SIG-M5 treated with dmso at 0.1 percent for 504 hours (cell line): ENCODE measurements at regions not wholly inside any gene's neighbourhood (a gene's known extent, or its start where the extent isn't known, plus 50 kb on each side); places are given as distances from the start of the nearest gene placed in this dataset.

Experiments used
- DNase-seq: peaks from one replicate; lab custom pipeline; 2025; ENCODE audit not compliant: unreplicated experiment; lab: John Stamatoyannopoulos, UW

GRCh38 chr2:41936771-41937463 lies 110.9 kb upstream of the PKDCC start:
- DNase-seq: no peak

DNA sequence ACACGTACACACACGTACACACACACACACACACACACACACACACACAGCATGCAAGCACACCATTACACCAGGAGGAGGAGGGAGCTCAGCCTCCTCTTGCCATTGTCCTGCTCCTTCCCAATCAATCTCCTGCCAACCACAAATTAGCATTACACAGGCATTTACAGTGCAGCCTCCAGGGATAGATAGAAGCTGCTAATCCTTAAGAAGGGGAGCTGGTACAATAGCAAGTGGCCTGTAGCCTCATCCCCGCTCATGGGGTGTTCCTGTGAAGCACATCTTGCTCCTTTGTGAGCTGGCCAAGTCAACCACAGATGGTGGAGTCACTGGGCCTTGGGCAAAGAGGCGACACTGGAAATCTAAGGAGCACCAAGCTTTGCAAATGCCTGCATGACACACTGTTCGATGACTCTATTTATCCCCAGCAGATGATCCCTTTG lies 110.3 kb upstream of the PKDCC start:
- DNase-seq: no peak

- DNase-seq: no peak
Measured at GRCh38 chr2:41937921-41938708, 109.7 kb upstream of the PKDCC start.

- DNase-seq: no peak
Measured at GRCh38 chr2:41940060-41940744, 107.6 kb upstream of the PKDCC start.

DNA sequence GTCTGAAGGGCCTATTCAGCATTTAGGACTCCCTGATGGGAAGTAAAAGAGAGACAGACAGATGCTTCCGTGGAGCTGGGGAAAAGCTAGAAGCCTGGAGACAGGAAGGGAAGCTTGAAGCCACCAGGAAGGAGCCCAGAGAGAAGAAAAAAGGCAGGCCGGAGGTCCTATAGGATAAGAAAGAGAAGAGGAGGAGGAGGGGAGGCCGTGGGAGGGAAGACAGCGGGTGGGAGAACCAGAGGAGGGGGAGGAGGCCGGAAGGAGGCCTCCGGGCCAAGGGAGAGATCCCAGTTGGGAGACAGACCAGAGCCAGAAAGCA lies 107.1 kb upstream of the PKDCC start:
- no peak for DNase-seq

DNA sequence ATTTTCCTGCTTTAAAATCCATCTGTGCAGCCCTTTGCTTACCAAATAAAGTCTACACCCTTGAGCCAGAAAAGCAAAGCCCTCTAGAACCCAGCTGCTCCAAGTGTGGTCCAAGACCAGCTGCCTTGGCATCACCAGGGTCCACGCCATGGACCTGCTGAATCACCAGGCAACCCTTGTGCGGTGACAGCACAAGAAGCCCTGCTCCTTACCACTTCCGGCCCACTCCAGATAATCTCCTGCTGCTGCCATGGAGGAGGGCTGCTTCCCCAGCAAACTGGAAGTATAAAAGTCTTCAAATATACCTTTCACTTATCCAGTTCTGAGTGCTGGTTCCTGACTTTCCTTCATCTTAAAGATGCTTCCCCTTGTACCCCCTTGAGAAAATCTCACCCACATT lies 106.0 kb upstream of the PKDCC start:
- no peak for DNase-seq

DNA sequence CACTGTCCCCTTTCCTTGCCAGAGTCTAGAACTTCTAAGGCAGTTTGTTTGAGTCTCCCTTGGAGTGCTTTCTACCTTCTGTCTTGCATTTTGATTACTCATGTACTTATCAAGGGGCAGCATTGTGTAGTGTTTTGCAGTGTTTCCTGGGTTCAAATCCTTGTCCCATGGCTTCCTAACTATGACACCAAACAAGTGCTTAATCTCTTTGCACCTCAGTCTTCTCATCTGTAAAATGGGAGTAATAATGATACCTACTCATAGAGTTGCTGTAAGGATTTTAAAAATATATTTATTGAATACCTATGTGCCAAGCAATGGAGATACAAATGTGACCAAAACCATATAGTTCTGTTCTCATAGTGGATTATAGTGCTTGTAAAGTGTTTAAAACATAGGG lies 105.5 kb upstream of the PKDCC start:
- DNase-seq: no peak

- no peak for DNase-seq
Measured at GRCh38 chr2:41943159-41943558, 104.7 kb upstream of the PKDCC start.

GRCh38 chr2:41944220-41944880 lies 103.5 kb upstream of the PKDCC start:
- DNase-seq: no peak

DNA sequence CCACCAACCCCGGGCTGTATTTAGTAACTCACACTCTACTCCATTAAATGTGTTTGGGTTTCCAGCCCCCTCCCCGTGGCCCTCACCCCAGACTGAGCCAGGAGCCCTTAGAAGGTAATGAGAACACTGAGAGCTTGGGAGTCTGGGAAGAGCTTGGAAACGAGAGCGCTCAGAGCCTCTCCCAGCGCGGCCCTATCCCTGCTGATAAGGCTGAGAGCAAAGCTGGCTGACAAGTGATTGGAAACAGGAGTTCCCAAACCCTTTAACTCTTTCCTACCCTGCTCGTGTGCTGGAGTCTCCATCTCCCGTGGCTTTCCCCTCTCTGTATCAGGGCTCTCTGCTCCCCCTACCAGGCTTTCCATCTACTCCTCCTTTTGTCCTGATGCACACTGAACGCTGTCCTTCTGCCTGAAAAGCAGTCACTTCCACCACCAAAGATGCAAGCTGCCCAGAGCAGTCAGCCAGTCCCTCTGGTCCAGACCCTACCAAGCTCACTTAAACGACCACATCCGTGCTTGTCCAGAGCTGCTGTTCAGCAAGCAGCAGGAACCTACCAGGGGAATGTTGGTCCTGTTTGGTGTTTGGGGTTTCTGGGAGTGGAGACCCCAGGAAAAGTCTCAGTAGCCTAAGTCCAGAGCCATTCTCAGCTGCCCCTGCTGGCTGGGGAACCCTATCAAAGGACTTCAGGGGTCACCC lies 100.0 kb upstream of the PKDCC start:
- no peak for DNase-seq

- DNase-seq: no peak
Measured at GRCh38 chr2:41948397-41948763, 99.4 kb upstream of the PKDCC start.

DNA sequence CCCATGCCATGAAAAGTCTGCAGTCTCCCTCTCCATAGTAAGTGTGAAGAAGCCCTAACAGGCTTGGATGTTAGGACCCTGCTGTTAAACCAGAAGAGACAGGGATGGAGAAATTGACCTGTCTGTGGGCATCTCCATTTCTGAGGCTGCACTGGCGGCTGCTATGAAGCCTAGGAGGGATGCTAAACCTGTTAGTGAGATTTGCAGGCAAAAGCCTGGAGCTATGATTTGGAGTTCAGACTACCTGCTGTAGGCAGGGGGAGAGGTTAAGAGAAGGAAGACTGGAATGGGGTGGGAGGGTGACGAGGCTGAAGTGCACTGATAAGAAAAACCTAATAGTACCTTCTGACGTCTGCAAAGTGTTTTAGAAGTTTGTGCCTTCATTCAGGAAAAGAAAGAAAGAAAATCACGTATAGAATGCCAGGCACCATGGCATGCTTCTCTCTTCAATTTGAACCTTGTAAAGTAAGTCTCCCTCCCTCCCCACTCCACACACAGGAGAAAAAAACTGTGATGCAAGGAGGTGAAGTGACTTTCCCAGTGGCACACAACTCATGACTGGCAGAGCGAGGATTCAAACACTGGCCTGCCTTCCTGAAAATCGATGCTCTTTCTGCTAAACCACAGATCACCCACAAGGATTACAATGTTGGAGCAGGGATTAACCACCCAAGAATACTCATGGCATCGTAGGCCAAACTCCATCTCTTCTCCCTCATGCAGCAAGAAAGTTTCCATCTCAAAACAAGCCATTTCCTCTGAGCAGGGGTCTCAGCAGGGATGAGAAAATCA lies 98.5 kb upstream of the PKDCC start:
- no peak for DNase-seq

GRCh38 chr2:41949883-41950665 lies 97.7 kb upstream of the PKDCC start:
- no peak for DNase-seq

DNA sequence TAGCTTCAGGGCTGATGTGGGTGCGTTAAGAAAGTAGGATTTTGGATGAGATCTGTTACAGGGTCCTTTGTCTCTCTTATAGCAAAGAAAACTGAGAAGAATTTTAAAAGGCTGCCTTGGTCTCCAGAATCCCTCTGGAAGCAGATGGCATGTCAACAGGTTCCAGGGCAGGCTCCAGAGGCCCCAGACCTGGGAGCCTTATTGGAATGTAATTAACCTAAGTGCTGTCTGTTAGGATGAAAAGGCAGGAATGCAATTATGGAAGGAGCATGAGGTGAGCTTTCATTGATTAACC lies 97.2 kb upstream of the PKDCC start:
- DNase-seq: no peak

GRCh38 chr2:41954304-41955291 lies 93.2 kb upstream of the PKDCC start:
- DNase-seq: no peak

- peak; percentile 56 for DNase-seq
Measured at GRCh38 chr2:41955316-41956043, 92.3 kb upstream of the PKDCC start.

- DNase-seq: no peak
Measured at GRCh38 chr2:41957431-41957830, 90.4 kb upstream of the PKDCC start.

DNA sequence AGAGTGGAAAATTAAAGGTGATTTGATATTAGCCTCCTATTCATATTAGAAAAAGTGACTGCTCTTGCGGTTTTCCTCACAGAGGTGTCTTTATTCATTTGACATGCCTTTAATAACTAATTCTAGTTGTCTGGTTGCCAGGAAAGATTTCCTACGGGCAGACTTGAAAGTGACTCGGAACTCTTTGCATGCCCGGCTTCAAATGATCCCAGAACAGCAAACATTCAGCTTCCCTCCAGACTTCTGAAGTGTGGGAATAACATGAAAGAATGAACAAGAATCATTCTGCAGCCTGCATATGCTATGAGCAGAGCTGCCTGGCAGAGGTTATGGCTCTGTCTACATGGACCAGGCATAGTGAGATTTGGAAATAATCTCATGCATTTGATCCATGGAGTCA lies 89.6 kb upstream of the PKDCC start:
- DNase-seq: no peak
